Heart left ventricle (tissue), 16 donors: ENCODE measurements at regions not wholly inside any gene's neighbourhood (a gene's known extent, or its start where the extent isn't known, plus 50 kb on each side); places are given as distances from the start of the nearest gene placed in this dataset.

ENCODE experiments used
- ATAC-seq, 4 donors: fragments of 200-7000 bp; cut with Tn5 transposase; one replicate each; pipeline ENCODE4 v1.9.1; 2020 to 2022; ENCODE audit warnings: moderate library complexity in 4 of 4, mild to moderate bottlenecking in 3 of 4, moderate number of reproducible peaks in 1 of 4
- DNase-seq, 5 donors: peaks; one replicate each; pipeline ENCODE4 v3.0.0-alpha.2; 2020
- H3K27ac ChIP-seq, 12 donors: fragments of 200-600 bp; sonication (generic) in 4 of 12; one replicate each; pipeline versions ENCODE4 v1.5.0 to v1.8.0; 2016 to 2022; ENCODE audit warnings: mild to moderate bottlenecking in 2 of 12
- H3K27me3 ChIP-seq, 9 donors: fragments of 200-600 bp; sonication (generic) in 2 of 9; one replicate each; pipeline versions ENCODE4 v1.5.1 to v1.8.0; 2016 to 2022; ENCODE audit warnings: mild to moderate bottlenecking in 3 of 9
- H3K36me3 ChIP-seq, 9 donors: fragments of 200-600 bp; sonication (generic) in 2 of 9; one replicate each; pipeline versions ENCODE4 v1.5.0 to v1.8.0; 2018 to 2022; ENCODE audit warnings: mild to moderate bottlenecking in 2 of 9
- H3K4me1 ChIP-seq, 12 donors: fragments of 200-600 bp; sonication (generic) in 4 of 12; one replicate each; pipeline versions ENCODE4 v1.5.0 to v1.8.0; 2016 to 2022; ENCODE audit warnings: mild to moderate bottlenecking in 3 of 12
- H3K4me3 ChIP-seq, 12 donors: fragments of 200-600 bp; sonication (generic) in 4 of 12; one replicate each; pipeline versions ENCODE4 v1.5.0 to v1.8.0; 2017 to 2022; ENCODE audit warnings: mild to moderate bottlenecking in 9 of 12, moderate library complexity in 4 of 12
- H3K9me3 ChIP-seq, 12 donors: fragments of 200-600 bp; sonication (generic) in 4 of 12; one replicate each; pipeline versions ENCODE4 v1.5.0 to v1.8.0; 2016 to 2022; ENCODE audit warnings: mild to moderate bottlenecking in 1 of 12
- CTCF ChIP-seq, 12 donors: fragments of 200-600 bp; sonication (generic) in 4 of 12; IDR thresholded peaks; one replicate each; pipeline versions ENCODE4 v1.5.0 to v1.8.0; 2018 to 2022; ENCODE audit warnings: antibody characterized with exemption in 12 of 12, mild to moderate bottlenecking in 5 of 12
- POLR2A ChIP-seq, 2 donors: fragments of 450-650 bp; IDR thresholded peaks; one replicate each; pipeline ENCODE4 v1.6.1; 2017; ENCODE audit warnings: antibody characterized with exemption in 2 of 2, mild to moderate bottlenecking in 2 of 2, moderate library complexity in 2 of 2
- WGBS, 4 donors: extraction: QIAGEN DNeasy Blood & Tissue Kit in 2 of 4; methylation state at CpG; one replicate each; pipeline versions ENCODE4 v1.1.5 to v1.1.7; 2013 to 2018; 5-methylcytosine and 5-hydroxymethylcytosine counted together
- intact Hi-C, 10 donors: fragments of 100-400 bp; cut with DNase I; formaldehyde crosslinking; loops; one replicate each; pipeline versions ENCODE4 v1.11.1 to v1.14.2; 2022
- donor health status: ischemic (EF 13 %, LVEDD 7.1; RV severe dilation, severe dysfunction).
- donor health status: healthy with polysubstance abuse.
- donor health status: DM: no; HTN: yes; CAD: no.
- donor health status: DM: no; HTN: no; CAD: no.
- donor health status: ischemic (EF 25% LVEDD 6.9; RV normal size, moderate dysfunction).
- donor health status: ischemic (EF 25% LVEDD 5.7; RV mildly dilated, moderate dysfunction).
- donor health status: healthy.
- donor health status: DM: yes; HTN: yes; CAD: no.
- donor health status: ischemic (EF 35%, LVEDD 5.7; RV mildly dilated, moderate dysfunction).
- donor health status: nonischemic (EF 11% LVEDD 7.7; RV severe dilation, severe dysfunction).
- donor health status: DM: yes; HTN: yes; CAD: no.
- donor health status: PGD.
- donor health status: ischemic (EF 29% LVEDD 5.4; RV normal size, mild dysfunction).
- donor health status: nonischemic (EF 23%, LVEDD 6.1; RV moderate dilation, normal function).

GRCh38 chr4:132387060-132387459, 762.0 kb upstream of the PCDH10 start:
- ATAC-seq: no peak
- Histone ChIP-seq H3K4me3 (no peak overlapping the region), H3K36me3 (no peaks in the 10 kb centered on the region), H3K9me3 (no peaks in the 10 kb centered on the region), H3K4me1 (no peaks in the 10 kb centered on the region), H3K27ac (no peak overlapping the region), H3K27me3 (no peaks in the 10 kb centered on the region)
- TF ChIP-seq CTCF (IDR thresholded peaks at IDR 0.05) (no peak), POLR2A (IDR thresholded peaks at IDR 0.05) (no peak)
- no peak for DNase-seq
- intact Hi-C loops: no loop called here
- WGBS, 4 donors: 56 to 66% (median 61%) methylated on average over 1 of the region's 1 CpG

DNA sequence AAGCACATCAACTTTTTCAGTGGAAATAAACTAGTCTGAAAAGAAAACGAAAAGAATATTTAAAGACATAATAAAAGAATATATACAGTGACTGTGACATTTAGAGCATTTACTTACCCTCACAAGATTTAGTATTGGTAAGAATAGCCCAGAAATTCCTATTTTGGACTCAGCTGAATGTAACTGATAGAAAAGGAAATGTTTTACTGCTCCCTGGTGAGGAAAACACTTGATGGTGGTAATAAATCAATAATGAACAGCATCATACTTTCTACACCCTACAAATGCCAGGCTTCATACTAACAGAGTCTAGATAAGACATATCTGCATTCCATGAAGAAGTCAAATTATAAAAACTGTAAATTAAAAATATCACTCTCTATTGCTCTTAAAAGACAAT, 753.5 kb upstream of the PCDH10 start:
- 54 to 69% (median 64%) methylated on average over 1 of the region's 1 CpG for WGBS, 4 donors
- H3K36me3 ChIP-seq: no peaks in the 10 kb centered on the region
- intact Hi-C loops: no loop called here
- no peak for ATAC-seq
- no peak for DNase-seq
- H3K27me3 ChIP-seq: no peaks in the 10 kb centered on the region
- H3K27ac ChIP-seq: no peak overlapping the region
- no peaks in the 10 kb centered on the region for H3K9me3 ChIP-seq
- no peaks in the 10 kb centered on the region for H3K4me1 ChIP-seq
- TF ChIP-seq CTCF (IDR thresholded peaks at IDR 0.05) (no peak), POLR2A (IDR thresholded peaks at IDR 0.05) (no peak)
- no peak overlapping the region for H3K4me3 ChIP-seq

GRCh38 chr4:132396636-132397035, 752.5 kb upstream of the PCDH10 start:
- H3K9me3 ChIP-seq: no peaks in the 10 kb centered on the region
- H3K4me3 ChIP-seq: no peak overlapping the region
- 50 to 68% (median 61%) methylated on average over 1 of the region's 1 CpG for WGBS, 4 donors
- ATAC-seq (no peak), DNase-seq (no peak)
- no peaks in the 10 kb centered on the region for H3K36me3 ChIP-seq
- H3K27me3 ChIP-seq: no peaks in the 10 kb centered on the region
- TF ChIP-seq CTCF (IDR thresholded peaks at IDR 0.05) (no peak), POLR2A (IDR thresholded peaks at IDR 0.05) (no peak)
- no peak overlapping the region for H3K27ac ChIP-seq
- intact Hi-C loops: no loop called here
- no peaks in the 10 kb centered on the region for H3K4me1 ChIP-seq

GRCh38 chr4:132417220-132417619, 731.9 kb upstream of the PCDH10 start:
- 55 to 70% (median 58%) methylated on average over 3 of the region's 3 CpGs for WGBS, 4 donors
- no peak overlapping the region for H3K4me3 ChIP-seq
- intact Hi-C loops: no loop called here
- TF ChIP-seq POLR2A (IDR thresholded peaks at IDR 0.05) (no peak), CTCF (IDR thresholded peaks at IDR 0.05) (no peak)
- no peaks in the 10 kb centered on the region for H3K27me3 ChIP-seq
- no peak overlapping the region for H3K27ac ChIP-seq
- DNase-seq (no peak), ATAC-seq (no peak)
- no peaks in the 10 kb centered on the region for H3K36me3 ChIP-seq
- H3K4me1 ChIP-seq: no peaks in the 10 kb centered on the region
- peaks cover 0 to 24% (median 2%) of the 10 kb centered on the region in 12 donors for H3K9me3 ChIP-seq
